HepG2 (cell line): ENCODE measurements at regions not wholly inside any gene's neighbourhood (a gene's known extent, or its start where the extent isn't known, plus 50 kb on each side); places are given as distances from the start of the nearest gene placed in this dataset.

ENCODE experiments used
- ATAC-seq: fragments of 200-7000 bp; cut with Tn5 transposase; 3 replicates; pipeline ENCODE4 v1.9.1; 2020; ENCODE audit warnings: mild to moderate bottlenecking, moderate library complexity
- BruUV-seq: library from RNA; stranded (reverse); fragments of 400-500 nt; replicated peaks from 2 replicates; lab custom pipeline; 2021; lab: Mats Ljungman, UMichigan
- CTCF ChIA-PET: fragments of 300-600 bp; formaldehyde crosslinking; extraction: SDS; loops from one replicate; lab custom pipeline; 2021; ENCODE audit warnings: low total read pairs, inconsistent platforms, low intra/inter-chr PET ratio; lab: Yijun Ruan, JAX
- POLR2A ChIA-PET: fragments of 350-600 bp; sonication (Branson Sonifier 250); formaldehyde crosslinking; loops from one replicate; lab custom pipeline; 2020; ENCODE audit warnings: antibody characterized with exemption, inconsistent platforms; lab: Yijun Ruan, JAX
- DNase-seq: peaks from one replicate; pipeline ENCODE4 v3.0.0-alpha.2; 2015; ENCODE audit warnings: low spot score
- FAIRE-seq: peaks from 3 replicates; lab custom pipeline; 2011; peaks lifted over from hg19 to GRCh38; lab: Jason Lieb, UNC
- H2AFZ ChIP-seq: one replicate; pipeline ENCODE4 v1.6.1; 2011; ENCODE audit warnings: low read length, inconsistent platforms
- H3K27ac ChIP-seq: fragments of 300-600 bp; 3 replicates; pipeline ENCODE4 v1.8.0; 2011; ENCODE audit warnings: mixed run types, mild to moderate bottlenecking, mixed read lengths, low read length, inconsistent platforms; ENCODE audit not compliant: insufficient read depth; ENCODE audit errors: extremely low read length
- H3K27me3 ChIP-seq, 2 experiments: fragments of 200-600 bp in 1 of 2; 2 replicates in 1 of 2; 3 replicates in 1 of 2; pipeline versions ENCODE4 v1.6.0 to v1.8.0; 2011; ENCODE audit warnings: low read length in 2 of 2, mild to moderate bottlenecking in 2 of 2, moderate library complexity in 2 of 2, inconsistent platforms in 1 of 2; ENCODE audit not compliant: insufficient read depth in 2 of 2, control insufficient read depth in 1 of 2
- H3K36me3 ChIP-seq, 2 experiments: fragments of 200-600 bp in 1 of 2; replicated peaks in 1 of 2; 2 replicates in 1 of 2; 3 replicates in 1 of 2; pipeline versions ENCODE4 v1.5.1 to v1.8.0; 2011; ENCODE audit warnings: low read length in 2 of 2, inconsistent platforms in 1 of 2; ENCODE audit not compliant: insufficient read depth in 2 of 2, control insufficient read depth in 1 of 2
- H3K4me1 ChIP-seq: 2 replicates; pipeline ENCODE4 v1.5.1; 2012; ENCODE audit warnings: low read length, inconsistent platforms; ENCODE audit not compliant: insufficient read depth
- H3K4me2 ChIP-seq: 2 replicates; pipeline ENCODE4 v1.6.0; 2011; ENCODE audit warnings: low read depth, low read length, inconsistent platforms
- H3K4me3 ChIP-seq, 3 experiments: fragments of 200-600 bp in 1 of 3; sonication (generic), shearing (Covaris generic) in 1 of 3; replicated peaks in 1 of 3; 2 replicates each; pipeline ENCODE4 v1.5.1; 2011 to 2016; ENCODE audit warnings: low read length in 3 of 3, inconsistent platforms in 2 of 3, low read depth in 2 of 3, mild to moderate bottlenecking in 2 of 3, control low read depth in 1 of 3, mixed read lengths in 1 of 3; ENCODE audit not compliant: insufficient read depth in 1 of 3
- H3K79me2 ChIP-seq: one replicate; pipeline ENCODE4 v1.6.1; 2011; ENCODE audit warnings: low read length, inconsistent platforms; ENCODE audit not compliant: insufficient read depth
- H3K9ac ChIP-seq: 2 replicates; pipeline ENCODE4 v1.6.0; 2011; ENCODE audit warnings: mild to moderate bottlenecking, low read depth, low read length, inconsistent platforms; ENCODE audit not compliant: insufficient read depth
- H3K9me3 ChIP-seq: 2 replicates; pipeline ENCODE4 v1.5.1; 2012; ENCODE audit warnings: mild to moderate bottlenecking, low read length
- H4K20me1 ChIP-seq: 2 replicates; pipeline ENCODE4 v1.6.0; 2011; ENCODE audit warnings: inconsistent platforms, mild to moderate bottlenecking, low read length, moderate library complexity; ENCODE audit not compliant: insufficient read depth
- FOSL2 ChIP-seq: sonication (generic); formaldehyde crosslinking; IDR thresholded peaks from 2 replicates; pipeline ENCODE4 v1.4.0; 2020; ENCODE audit warnings: missing genetic modification reagents
- FUBP1 ChIP-seq: sonication (generic); formaldehyde crosslinking; IDR thresholded peaks from 2 replicates; pipeline ENCODE4 v1.5.1; 2020; ENCODE audit warnings: missing genetic modification reagents, mild to moderate bottlenecking, borderline replicate concordance
- GLMP ChIP-seq: sonication (generic); formaldehyde crosslinking; IDR thresholded peaks from 2 replicates; pipeline ENCODE4 v1.9.0; 2021; ENCODE audit warnings: missing genetic modification reagents, mild to moderate bottlenecking, borderline replicate concordance
- GMEB1 ChIP-seq: sonication (generic); formaldehyde crosslinking; IDR thresholded peaks from 2 replicates; pipeline ENCODE4 v1.5.1; 2020; ENCODE audit warnings: missing genetic modification reagents, mild to moderate bottlenecking, borderline replicate concordance
- MIER3 ChIP-seq: IDR thresholded peaks from 2 replicates; pipeline ENCODE4 v1.6.1; 2016; ENCODE audit warnings: missing compliant biosample characterization, borderline replicate concordance
- NBN ChIP-seq: fragments of 450-650 bp; conservative IDR thresholded peaks from 2 replicates; pipeline ENCODE4 v1.6.1; 2017
- RFXAP ChIP-seq: sonication (generic); formaldehyde crosslinking; IDR thresholded peaks from 2 replicates; pipeline ENCODE4 v1.4.0; 2020; ENCODE audit warnings: missing genetic modification reagents, borderline replicate concordance
- ZBTB3 ChIP-seq: sonication (generic); formaldehyde crosslinking; IDR thresholded peaks from 2 replicates; pipeline ENCODE4 v1.4.0; 2020; ENCODE audit warnings: low read depth, mild to moderate bottlenecking, moderate library complexity, missing genetic modification reagents, borderline replicate concordance
- ZFP36 ChIP-seq: fragments of 150-350 bp; IDR thresholded peaks from 2 replicates; pipeline ENCODE4 v1.6.1; 2018; ENCODE audit warnings: borderline replicate concordance, low read length, low read depth; ENCODE audit not compliant: partially characterized antibody
- ZFP91 ChIP-seq: sonication (generic); formaldehyde crosslinking; IDR thresholded peaks from 2 replicates; pipeline ENCODE4 v1.9.0; 2022; ENCODE audit warnings: missing genetic modification reagents, mild to moderate bottlenecking, borderline replicate concordance
- ZNF33A ChIP-seq: sonication (generic); formaldehyde crosslinking; IDR thresholded peaks from 2 replicates; pipeline ENCODE4 v1.5.1; 2020; ENCODE audit warnings: missing genetic modification reagents, mild to moderate bottlenecking, moderate library complexity, borderline replicate concordance
- ZNF468 ChIP-seq: sonication (generic); formaldehyde crosslinking; IDR thresholded peaks from 2 replicates; pipeline ENCODE4 v1.8.0; 2022; ENCODE audit warnings: mild to moderate bottlenecking, moderate library complexity, missing genetic modification reagents
- ZNF496 ChIP-seq: sonication (generic); formaldehyde crosslinking; IDR thresholded peaks from 2 replicates; pipeline ENCODE4 v1.8.1; 2023; ENCODE audit warnings: mild to moderate bottlenecking, moderate library complexity, missing genetic modification reagents; ENCODE audit not compliant: insufficient replicate concordance
- ZNF891 ChIP-seq: sonication (generic); formaldehyde crosslinking; IDR thresholded peaks from 2 replicates; pipeline ENCODE4 v1.5.0; 2020; ENCODE audit warnings: mild to moderate bottlenecking, missing genetic modification reagents
- WGBS: methylation state at CpG from one replicate; pipeline ENCODE4 v1.1.6; 2017; ENCODE audit warnings: low lambda C conversion rate; 5-methylcytosine and 5-hydroxymethylcytosine counted together
- in situ Hi-C: cut with HindIII; loops from 2 replicates; pipeline ENCODE4 v1.10.0; 2017; ENCODE audit warnings: low pct_unique_long_range_greater_than_20kb; ENCODE audit not compliant: extremely low pct_ligation_motif_present
- intact Hi-C: fragments of 100-400 bp; cut with micrococcal nuclease; formaldehyde crosslinking; loops from one replicate; pipeline ENCODE4 v1.10.0; 2022; ENCODE audit not compliant: unreplicated experiment

GRCh38 chr5:116953251-116953930 is 378.8 kb upstream of the SEMA6A start:
- Histone ChIP-seq H3K4me2 (no peak overlapping the region), H4K20me1 (no peaks in the 10 kb centered on the region), H3K27ac (no peak overlapping the region), H3K9me3 (no peaks in the 10 kb centered on the region), H3K9ac (no peak overlapping the region), H3K4me1 (no peaks in the 10 kb centered on the region), H2AFZ (no peak overlapping the region), H3K36me3 (no peaks in the 10 kb centered on the region), H3K4me3 (no peak overlapping the region), H3K27me3 (0 out of 5 replicates have a peak, but pooled peaks cover 0 to 6% of the 10 kb centered on the region in 2 experiments), H3K79me2 (no peaks in the 10 kb centered on the region)
- in situ Hi-C loops (no loop called here), intact Hi-C loops (no loop called here)
- POLR2A ChIA-PET = no interaction called here
- no peak for TF ChIP-seq ZBTB3 (CRISPR knock-in tag)
- no peak for TF ChIP-seq NBN
- TF ChIP-seq ZNF891 (CRISPR knock-in tag) = no peak
- no peak for TF ChIP-seq FOSL2 (CRISPR knock-in tag)
- TF ChIP-seq MIER3 = no peak
- TF ChIP-seq ZNF468 (CRISPR knock-in tag) = no peak
- no peak for TF ChIP-seq GLMP (CRISPR knock-in tag)
- TF ChIP-seq GMEB1 (CRISPR knock-in tag) = no peak
- no peak for TF ChIP-seq ZNF33A (CRISPR knock-in tag)
- TF ChIP-seq RFXAP = no peak
- TF ChIP-seq ZFP36 = no peak
- TF ChIP-seq ZFP91 = no peak
- no peak for TF ChIP-seq FUBP1 (CRISPR knock-in tag)
- TF ChIP-seq ZNF496 (CRISPR knock-in tag) = no peak
- no peak for DNase-seq
- ATAC-seq = no peak
- no peak for FAIRE-seq
- WGBS = 16% methylated on average over 3 of the region's 3 CpGs
- BruUV-seq = no TSS peak
- CTCF ChIA-PET = no interaction called here
